Esophagus muscularis mucosa (tissue), 4 donors: ENCODE measurements at regions not wholly inside any gene's neighbourhood (a gene's known extent, or its start where the extent isn't known, plus 50 kb on each side); places are given as distances from the start of the nearest gene placed in this dataset.

ENCODE experiments used
- EP300 ChIP-seq: sonication (generic); formaldehyde crosslinking; IDR thresholded peaks from one replicate; pipeline ENCODE4 v1.6.1; 2017; ENCODE audit warnings: antibody characterized with exemption
- POLR2A ChIP-seq: fragments of 450-650 bp; IDR thresholded peaks from one replicate; pipeline ENCODE4 v1.6.1; 2017; ENCODE audit warnings: antibody characterized with exemption, moderate library complexity, mild to moderate bottlenecking, low read depth
- TF ChIP-seq, protein P1 (sequence below), 3 experiments: fragments of 200-600 bp in 2 of 3; fragments of 450-650 bp in 1 of 3; sonication (generic) in 2 of 3; IDR thresholded peaks; one replicate each; pipeline ENCODE4 v1.5.1; 2017 to 2019; ENCODE audit warnings: antibody characterized with exemption in 3 of 3, mild to moderate bottlenecking in 2 of 3, moderate library complexity in 1 of 3

DNA sequence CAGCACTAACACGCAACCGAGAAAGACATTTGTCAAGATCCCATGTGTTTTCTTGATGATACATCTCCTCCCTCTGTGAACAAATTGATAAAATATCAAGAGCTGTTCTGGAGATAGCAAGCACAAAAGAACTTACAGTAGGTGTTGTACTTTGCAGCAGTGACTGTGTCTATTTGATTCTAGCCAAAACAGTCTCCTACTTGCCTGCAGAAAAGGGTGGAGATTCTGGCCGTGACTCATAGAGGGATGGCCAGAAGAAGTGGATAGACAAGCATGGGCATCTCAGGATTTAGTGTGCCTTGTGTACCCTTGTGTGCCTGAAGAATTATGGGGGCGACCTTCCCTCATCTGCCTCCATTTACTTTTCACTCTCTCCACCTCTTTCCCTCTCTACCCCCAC lies 458.4 kb upstream of the LRRC7 start:
- TF ChIP-seq, protein P1, sequence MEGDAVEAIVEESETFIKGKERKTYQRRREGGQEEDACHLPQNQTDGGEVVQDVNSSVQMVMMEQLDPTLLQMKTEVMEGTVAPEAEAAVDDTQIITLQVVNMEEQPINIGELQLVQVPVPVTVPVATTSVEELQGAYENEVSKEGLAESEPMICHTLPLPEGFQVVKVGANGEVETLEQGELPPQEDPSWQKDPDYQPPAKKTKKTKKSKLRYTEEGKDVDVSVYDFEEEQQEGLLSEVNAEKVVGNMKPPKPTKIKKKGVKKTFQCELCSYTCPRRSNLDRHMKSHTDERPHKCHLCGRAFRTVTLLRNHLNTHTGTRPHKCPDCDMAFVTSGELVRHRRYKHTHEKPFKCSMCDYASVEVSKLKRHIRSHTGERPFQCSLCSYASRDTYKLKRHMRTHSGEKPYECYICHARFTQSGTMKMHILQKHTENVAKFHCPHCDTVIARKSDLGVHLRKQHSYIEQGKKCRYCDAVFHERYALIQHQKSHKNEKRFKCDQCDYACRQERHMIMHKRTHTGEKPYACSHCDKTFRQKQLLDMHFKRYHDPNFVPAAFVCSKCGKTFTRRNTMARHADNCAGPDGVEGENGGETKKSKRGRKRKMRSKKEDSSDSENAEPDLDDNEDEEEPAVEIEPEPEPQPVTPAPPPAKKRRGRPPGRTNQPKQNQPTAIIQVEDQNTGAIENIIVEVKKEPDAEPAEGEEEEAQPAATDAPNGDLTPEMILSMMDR (IDR thresholded peaks at IDR 0.05), result no peak
- TF ChIP-seq POLR2A, result no peak
- TF ChIP-seq EP300, result no peak
